ENCODE measurements at regions not wholly inside any gene's neighbourhood (a gene's known extent, or its start where the extent isn't known, plus 50 kb on each side); places are given as distances from the start of the nearest gene placed in this dataset.
"Not testable (repeated sequence)": the region's sequence is repeated elsewhere in the genome, so short reads cannot be mapped to it uniquely, and the experiment has no call there.

DNA sequence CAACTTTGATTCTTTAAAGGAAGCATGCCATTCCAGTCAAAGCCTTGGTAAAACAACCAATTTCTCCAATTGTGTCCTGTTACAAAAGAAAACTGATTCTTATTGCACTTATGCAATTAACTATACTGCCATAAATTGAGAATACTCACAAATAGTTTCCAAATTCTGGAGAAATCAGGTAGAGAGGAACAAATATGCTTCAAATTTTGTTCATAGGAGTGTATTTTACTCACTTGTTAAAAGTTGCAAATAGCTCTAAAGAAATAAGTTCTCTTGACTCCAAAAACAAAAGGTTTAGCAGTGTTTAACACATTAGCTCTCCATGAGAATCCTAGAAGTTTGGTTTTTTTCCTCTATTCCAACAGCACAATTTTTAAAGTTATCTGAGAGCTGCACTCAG, 176.1 kb upstream of the SMAD3 start:
- H4K20me1 ChIP-seq (replicated peaks in 1 of 2; ENCODE audit: control insufficient read depth in 1 of 2, insufficient read depth in 2 of 2, low read length in 2 of 2); H3K79me1 ChIP-seq (ENCODE audit: low read depth, low read length); H2BK15ac ChIP-seq (ENCODE audit: low read length); H3K56ac ChIP-seq (replicated peaks; ENCODE audit: insufficient read length, low read depth, low read length); CTCF ChIA-PET (ENCODE audit: partially characterized antibody); H3K23ac ChIP-seq (ENCODE audit: insufficient read length); H4K8ac ChIP-seq (ENCODE audit: extremely low read depth, insufficient read depth, low read length); H3K4me2 ChIP-seq (ENCODE audit: insufficient read depth in 1 of 2, low read depth in 2 of 2, low read length in 2 of 2); H3K9me3 ChIP-seq (ENCODE audit: insufficient read depth in 2 of 2, low read depth in 1 of 2, low read length in 1 of 2); H3K18ac ChIP-seq (ENCODE audit: extremely low read depth, low read length); H2BK20ac ChIP-seq (ENCODE audit: low read length); H3K36me3 ChIP-seq (ENCODE audit: control insufficient read depth in 2 of 4, insufficient read depth in 4 of 4, low read length in 3 of 4); POLR2A ChIA-PET (ENCODE audit: partially characterized antibody); H3K27me3 ChIP-seq (replicated peaks in 1 of 4; ENCODE audit: control insufficient read depth in 3 of 4, extremely low read depth in 1 of 4, insufficient read depth in 3 of 4, low read length in 3 of 4); H3K4me3 ChIP-seq (ENCODE audit: extremely low read depth in 1 of 4, insufficient read depth in 2 of 4, low read depth in 3 of 4, low read length in 4 of 4); H4K91ac ChIP-seq (replicated peaks; ENCODE audit: insufficient read length, low read length); H3K23me2 ChIP-seq (ENCODE audit: low read depth, low read length); H3K4me1 ChIP-seq (replicated peaks in 1 of 4; ENCODE audit: control insufficient read depth in 3 of 4, insufficient read depth in 4 of 4, low read length in 3 of 4); DNase-seq (ENCODE audit: low read depth in 1 of 2, low spot score in 2 of 2); H3K14ac ChIP-seq (ENCODE audit: insufficient read length); H2BK5ac ChIP-seq (ENCODE audit: low read depth, low read length); H2AK5ac ChIP-seq (ENCODE audit: low read depth, low read length); H2BK12ac ChIP-seq (ENCODE audit: low read depth, low read length); H2BK120ac ChIP-seq (replicated peaks; ENCODE audit: low read depth, low read length); H3K27ac ChIP-seq (ENCODE audit: low read depth, low read length); H2AFZ ChIP-seq (ENCODE audit: low read length); H3K4ac ChIP-seq (replicated peaks; ENCODE audit: insufficient read length, low read depth, low read length); H3K79me2 ChIP-seq (ENCODE audit: control insufficient read depth in 1 of 2, insufficient read depth in 2 of 2, low read length in 2 of 2); H4K5ac ChIP-seq (ENCODE audit: insufficient read length, low read depth, low read length); FAIRE-seq; H3K9ac ChIP-seq (replicated peaks in 1 of 4; ENCODE audit: extremely low read depth in 1 of 4, low read depth in 3 of 4, low read length in 3 of 4): not testable (repeated sequence)
